GM18870 (cell line): ENCODE measurements at regions not wholly inside any gene's neighbourhood (a gene's known extent, or its start where the extent isn't known, plus 50 kb on each side); places are given as distances from the start of the nearest gene placed in this dataset.

Experiments used
- ATAC-seq: cut with Tn5 transposase; IDR thresholded peaks from one replicate; pipeline ENCODE4 v1.9.1; 2021; ENCODE audit warnings: moderate library complexity; ENCODE audit not compliant: unreplicated experiment

- peak; percentile 94 for ATAC-seq
Observed at GRCh38 chr9:95822583-95823431, 52.7 kb upstream of the ERCC6L2 start.

DNA sequence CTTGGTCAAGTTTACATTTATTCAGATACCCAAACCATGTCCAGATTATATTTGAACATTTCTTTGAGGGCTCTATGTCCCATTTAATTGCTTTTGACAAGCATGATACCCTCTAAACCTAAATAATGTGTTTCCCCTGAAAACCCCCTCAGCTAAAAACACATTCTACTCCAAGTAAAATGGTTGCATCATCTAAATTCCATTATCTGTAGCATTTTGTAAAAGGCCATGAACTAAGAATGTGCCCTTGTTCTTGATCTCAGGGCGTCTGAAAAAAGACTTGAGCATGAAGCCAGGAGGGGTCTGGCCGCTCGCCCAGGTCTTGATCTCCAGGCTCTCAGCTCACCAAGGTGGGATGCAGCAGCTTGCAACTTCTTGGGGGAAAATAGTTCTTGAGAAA lies 53.5 kb upstream of the ERCC6L2 start:
- no peak for ATAC-seq

GRCh38 chr9:95820074-95820473 lies 55.4 kb upstream of the ERCC6L2 start:
- no peak for ATAC-seq

DNA sequence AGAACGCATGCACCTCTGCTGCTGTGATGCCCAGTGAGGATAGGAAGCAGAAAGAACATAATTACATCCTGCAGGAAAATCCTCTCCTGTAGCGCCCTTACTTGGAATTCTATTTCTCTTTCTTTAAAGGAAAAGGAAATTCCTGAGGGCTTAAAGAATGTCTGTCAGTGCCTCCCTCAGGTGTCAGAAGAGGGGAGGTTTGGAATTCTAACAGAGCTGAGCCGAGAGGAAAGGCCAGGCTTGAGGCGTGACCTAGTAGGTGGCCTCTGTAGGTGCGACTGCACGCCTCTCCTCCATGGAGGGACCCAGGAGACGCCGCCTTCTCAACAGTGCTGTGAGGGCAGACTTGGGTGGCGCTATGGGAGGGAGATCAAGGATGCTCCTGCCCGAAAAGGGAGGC lies 55.9 kb upstream of the ERCC6L2 start:
- no peak for ATAC-seq

- ATAC-seq, result no peak
Observed at GRCh38 chr9:95817205-95817604, 58.3 kb upstream of the ERCC6L2 start.

DNA sequence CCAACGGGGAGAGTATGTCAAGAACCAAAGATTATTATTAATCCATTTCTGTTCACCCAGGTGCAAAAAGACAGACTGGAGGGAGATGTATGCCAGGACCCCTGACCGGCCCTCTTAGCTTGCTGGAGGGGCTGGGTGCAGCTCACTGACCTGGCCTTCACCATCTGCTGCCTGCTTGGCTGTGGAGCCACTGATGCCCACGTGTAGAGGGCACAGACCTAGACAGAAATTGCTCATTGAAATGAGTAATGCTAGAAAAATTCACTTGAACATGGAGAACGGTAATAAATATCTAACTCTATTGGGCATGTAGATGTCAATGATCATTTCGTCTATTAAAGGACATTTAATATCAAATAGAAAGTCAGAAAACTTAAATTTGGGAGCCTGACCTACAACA lies 58.8 kb upstream of the ERCC6L2 start:
- ATAC-seq, result no peak

- ATAC-seq, result no peak
Observed at GRCh38 chr9:95815961-95816360, 59.5 kb upstream of the ERCC6L2 start.

- ATAC-seq, result no peak
Observed at GRCh38 chr9:95815133-95815532, 60.4 kb upstream of the ERCC6L2 start.

GRCh38 chr9:95813923-95814322 lies 61.6 kb upstream of the ERCC6L2 start:
- no peak for ATAC-seq

DNA sequence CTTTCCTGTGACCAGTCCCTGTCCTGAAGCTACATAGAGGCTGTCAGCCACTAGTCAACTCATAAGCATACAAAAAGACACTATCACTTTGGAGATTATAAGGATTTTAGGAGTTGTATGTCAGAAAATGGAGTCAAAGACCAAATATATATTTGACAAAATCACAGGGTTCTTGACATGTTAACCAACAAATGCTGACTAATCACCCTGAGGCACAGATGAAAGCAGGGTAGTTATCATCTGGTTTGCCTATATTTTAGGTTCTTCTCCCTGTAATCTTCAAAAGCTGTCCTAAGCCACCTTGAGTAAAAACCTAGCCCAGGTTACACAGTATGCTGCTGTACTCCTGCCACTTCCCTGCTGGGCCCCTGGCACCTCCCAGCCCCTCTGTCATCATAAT lies 64.7 kb upstream of the ERCC6L2 start:
- ATAC-seq, result no peak

GRCh38 chr9:95810133-95810532 lies 65.4 kb upstream of the ERCC6L2 start:
- ATAC-seq, result no peak

DNA sequence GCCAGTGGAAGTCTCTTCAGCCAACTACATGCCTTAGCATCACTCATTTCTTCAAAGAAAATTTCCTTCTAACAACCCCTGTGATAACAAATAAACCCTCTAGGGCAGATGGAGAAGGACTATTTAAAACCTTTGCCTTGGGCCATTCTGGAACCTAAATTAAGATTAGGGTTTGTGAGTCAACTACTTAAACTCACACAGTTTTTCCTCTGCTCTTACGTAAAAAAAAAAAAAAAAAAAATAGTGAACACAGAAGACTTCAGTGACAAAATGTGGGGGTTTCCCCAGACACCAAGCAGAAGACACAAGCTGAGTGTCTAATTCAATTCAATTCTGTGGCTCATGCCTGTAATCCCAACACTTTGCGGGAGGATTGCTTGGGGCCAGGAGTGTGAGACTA lies 65.8 kb upstream of the ERCC6L2 start:
- ATAC-seq, result no peak

- ATAC-seq, result no peak
Observed at GRCh38 chr9:95808011-95808410, 67.5 kb upstream of the ERCC6L2 start.

GRCh38 chr9:95807326-95807947 lies 68.1 kb upstream of the ERCC6L2 start:
- ATAC-seq, result no peak

DNA sequence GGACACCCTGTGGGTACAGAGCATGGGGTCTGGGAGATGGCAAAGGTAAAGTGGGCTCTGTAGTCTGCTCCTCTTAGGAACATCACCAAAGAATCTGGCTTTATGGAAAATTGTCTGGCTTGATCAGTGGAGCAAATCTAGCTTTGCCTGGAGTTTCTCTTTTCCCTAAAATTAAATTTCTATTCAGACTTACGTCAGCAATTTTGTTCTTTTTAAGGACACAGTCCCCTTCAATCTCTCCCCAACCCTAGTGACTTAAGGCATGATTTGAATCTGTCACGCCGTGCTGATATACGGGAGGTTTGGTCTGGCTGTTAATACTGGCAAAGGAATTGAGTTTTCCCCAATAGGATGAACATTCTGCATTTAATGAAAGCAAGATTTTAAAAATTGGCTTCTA lies 72.3 kb upstream of the ERCC6L2 start:
- ATAC-seq, result no peak

DNA sequence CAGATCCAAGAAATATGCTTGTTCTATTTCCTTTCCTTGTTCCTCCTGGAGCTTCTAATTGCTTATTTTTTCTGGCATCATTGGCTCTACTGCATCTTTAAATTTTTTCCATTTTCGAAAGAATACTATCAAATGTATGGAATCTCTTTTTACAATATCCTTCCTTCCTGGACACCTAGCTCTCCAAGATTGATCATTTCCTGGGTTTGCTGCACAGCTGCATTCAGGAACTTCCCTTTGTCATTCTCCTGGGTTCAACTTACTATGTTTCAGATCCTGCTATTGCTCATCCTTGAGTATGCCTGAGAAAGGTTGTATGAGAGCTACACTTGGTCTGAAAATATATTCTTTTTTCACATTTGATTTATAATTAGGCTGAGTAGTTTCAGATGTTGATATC lies 73.7 kb upstream of the ERCC6L2 start:
- ATAC-seq, result no peak

DNA sequence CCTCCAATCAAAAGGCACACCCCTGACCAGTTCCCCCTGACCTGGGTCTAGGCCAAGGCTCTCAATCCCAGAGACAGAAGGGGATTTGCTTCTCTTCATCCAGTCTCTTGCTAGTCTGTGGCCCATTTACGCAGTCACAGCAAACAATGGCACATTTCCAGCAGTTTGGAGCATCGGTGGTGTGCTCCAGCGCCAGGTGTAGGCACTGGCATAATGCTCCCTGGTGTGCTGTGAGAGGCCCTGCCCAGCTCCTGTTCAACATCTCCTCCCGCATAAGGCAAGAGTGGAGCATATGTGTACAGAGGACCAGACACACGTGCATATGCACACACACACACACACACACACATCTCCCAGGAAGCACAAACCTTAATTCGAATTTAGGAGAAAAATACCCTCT lies 79.5 kb upstream of the ERCC6L2 start:
- ATAC-seq, result no peak

DNA sequence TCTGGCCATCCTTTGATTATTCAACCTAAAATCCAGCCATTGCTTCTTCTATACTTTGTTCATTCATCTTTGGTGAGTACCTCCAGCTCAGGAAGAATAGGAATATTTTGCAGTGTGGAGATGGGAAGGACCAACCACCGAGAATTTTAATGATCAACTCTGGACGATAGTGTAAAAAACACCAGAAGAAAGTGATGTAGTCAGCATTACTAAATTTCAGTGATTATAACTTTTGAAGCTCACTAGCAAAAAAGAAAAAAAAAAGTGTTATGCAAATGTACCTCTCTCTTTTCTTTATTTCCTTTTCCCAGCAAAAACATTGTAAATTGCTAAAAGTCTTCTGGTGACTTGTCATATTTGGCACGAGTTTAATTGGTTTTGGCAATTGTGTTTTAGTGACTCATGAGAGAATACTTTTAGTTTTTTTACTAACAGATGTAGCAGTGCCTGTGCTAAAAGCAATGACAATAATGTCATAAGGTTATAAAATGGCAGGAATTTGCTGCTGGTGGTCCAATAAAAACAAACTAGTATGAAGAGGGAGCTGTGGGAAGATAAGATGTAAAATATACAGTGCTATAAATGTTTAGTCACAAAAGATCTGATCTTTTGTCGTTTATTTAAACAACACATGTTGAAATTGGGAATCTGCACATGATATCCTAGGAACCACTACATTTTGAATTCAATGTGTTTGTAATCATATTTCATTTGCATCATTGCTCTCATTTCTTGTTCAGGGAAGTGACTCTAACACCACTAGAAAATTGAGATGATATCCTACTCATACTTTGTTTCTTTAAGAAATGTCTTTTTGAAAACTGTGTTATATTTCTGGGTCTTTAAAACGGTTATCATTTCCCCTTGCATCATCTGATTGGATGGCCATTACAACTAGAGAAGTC lies 81.3 kb upstream of the ERCC6L2 start:
- no peak for ATAC-seq

DNA sequence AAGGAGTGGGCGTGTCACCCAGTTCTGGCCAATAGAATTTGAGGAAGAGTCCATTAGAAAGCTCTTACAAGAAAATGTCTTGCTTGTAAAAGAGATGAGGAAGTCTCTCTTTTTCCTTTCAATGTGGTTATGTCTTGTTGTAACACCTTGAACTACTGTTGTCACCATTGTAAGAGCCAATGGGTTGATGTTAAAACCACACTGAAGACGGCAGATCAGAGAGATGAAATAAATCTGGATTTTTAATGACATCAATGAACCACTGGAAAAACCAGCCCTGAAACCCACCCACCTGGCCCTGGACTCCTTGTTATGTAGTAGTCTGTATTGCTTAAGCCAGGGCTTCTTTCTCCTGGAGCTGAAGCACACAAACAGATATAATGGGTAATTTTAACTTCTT lies 83.8 kb upstream of the ERCC6L2 start:
- ATAC-seq, result no peak

DNA sequence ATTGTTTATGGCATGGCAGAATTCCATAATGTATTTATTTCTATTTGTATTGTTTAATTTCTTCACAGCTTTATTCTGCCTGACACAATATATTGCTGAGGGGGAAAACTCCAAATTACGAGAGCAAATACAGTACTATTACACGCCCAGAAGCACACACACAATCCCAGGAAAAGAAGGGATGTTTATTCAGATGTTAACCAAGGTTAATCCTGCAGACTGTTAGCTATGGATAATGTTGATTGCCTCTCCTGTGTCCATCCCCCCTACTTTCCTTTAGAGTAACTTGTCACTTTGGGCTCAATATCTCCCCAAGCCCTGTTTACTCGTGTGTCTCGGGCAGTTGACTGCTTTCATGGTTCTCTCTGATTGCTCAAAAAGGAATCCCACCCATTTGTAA lies 84.2 kb upstream of the ERCC6L2 start:
- ATAC-seq, result no peak

GRCh38 chr9:95788521-95788991 lies 86.9 kb upstream of the ERCC6L2 start:
- ATAC-seq, result no peak
